D341Med (cell line): ENCODE measurements at regions not wholly inside any gene's neighbourhood (a gene's known extent, or its start where the extent isn't known, plus 50 kb on each side); places are given as distances from the start of the nearest gene placed in this dataset.

Source experiments
- DNase-seq: peaks from one replicate; pipeline ENCODE4 v3.0.0; 2012; ENCODE audit warnings: low spot score

- DNase-seq = no peak
These were observed 246.2 kb upstream of the NCAM1 start for GRCh38 chr11:112715056-112715455.

- no peak for DNase-seq
These were observed 242.7 kb upstream of the NCAM1 start for GRCh38 chr11:112718483-112718882.

GRCh38 chr11:112719736-112720525 lies 241.3 kb upstream of the NCAM1 start:
- DNase-seq = no peak

GRCh38 chr11:112722148-112722547 lies 239.1 kb upstream of the NCAM1 start:
- DNase-seq = no peak

- no peak for DNase-seq
These were observed 238.3 kb upstream of the NCAM1 start for GRCh38 chr11:112722876-112723275.

- DNase-seq = no peak
These were observed 237.3 kb upstream of the NCAM1 start for GRCh38 chr11:112723676-112724495.

GRCh38 chr11:112724496-112724790 lies 236.8 kb upstream of the NCAM1 start:
- DNase-seq = no peak

GRCh38 chr11:112725636-112726035 lies 235.6 kb upstream of the NCAM1 start:
- DNase-seq = no peak

GRCh38 chr11:112727341-112727841 lies 233.8 kb upstream of the NCAM1 start:
- no peak for DNase-seq

GRCh38 chr11:112728288-112728687 lies 232.9 kb upstream of the NCAM1 start:
- DNase-seq = no peak

GRCh38 chr11:112728716-112729115 lies 232.5 kb upstream of the NCAM1 start:
- DNase-seq = no peak

- DNase-seq = no peak
These were observed 230.6 kb upstream of the NCAM1 start for GRCh38 chr11:112730591-112730990.

- no peak for DNase-seq
These were observed 229.7 kb upstream of the NCAM1 start for GRCh38 chr11:112731538-112731937.

- DNase-seq = no peak
These were observed 229.2 kb upstream of the NCAM1 start for GRCh38 chr11:112732031-112732430.

- no peak for DNase-seq
These were observed 227.0 kb upstream of the NCAM1 start for GRCh38 chr11:112734207-112734606.

- no peak for DNase-seq
These were observed 225.8 kb upstream of the NCAM1 start for GRCh38 chr11:112735470-112735869.

GRCh38 chr11:112744041-112744440 lies 217.2 kb upstream of the NCAM1 start:
- no peak for DNase-seq

- no peak for DNase-seq
These were observed 215.2 kb upstream of the NCAM1 start for GRCh38 chr11:112745973-112746372.

GRCh38 chr11:112748252-112748651 lies 213.0 kb upstream of the NCAM1 start:
- DNase-seq = no peak

GRCh38 chr11:112748713-112749543 lies 212.3 kb upstream of the NCAM1 start:
- peak; percentile 67 for DNase-seq

GRCh38 chr11:112751329-112751728 lies 209.9 kb upstream of the NCAM1 start:
- DNase-seq = no peak

GRCh38 chr11:112751772-112752171 lies 209.4 kb upstream of the NCAM1 start:
- no peak for DNase-seq
